GM23338 (cell line): ENCODE measurements at regions not wholly inside any gene's neighbourhood (a gene's known extent, or its start where the extent isn't known, plus 50 kb on each side); places are given as distances from the start of the nearest gene placed in this dataset.
A peak's percentile ranks its signal among the peaks of the same experiment; 100 is the strongest.

Experiments
- CREB1 ChIP-seq: fragments of 250-450 bp; sonication (Bioruptor Pico); IDR thresholded peaks from 2 replicates; pipeline ENCODE4 v1.5.0; 2020; ENCODE audit warnings: low read depth, mild to moderate bottlenecking, moderate library complexity
- EZH2 ChIP-seq: fragments of 200-600 bp; sonication (generic); IDR thresholded peaks from one replicate; pipeline ENCODE4 v1.8.0; 2017; ENCODE audit warnings: antibody characterized with exemption, mild to moderate bottlenecking, low read depth; ENCODE audit not compliant: unreplicated experiment
- EZH2phosphoT487 ChIP-seq: fragments of 200-600 bp; sonication (generic); IDR thresholded peaks from one replicate; pipeline ENCODE4 v1.8.1; 2018; ENCODE audit warnings: antibody characterized with exemption; ENCODE audit not compliant: unreplicated experiment
- JUNB ChIP-seq: IDR thresholded peaks from one replicate; pipeline ENCODE4 v1.6.1; 2016; ENCODE audit warnings: antibody characterized with exemption; ENCODE audit not compliant: unreplicated experiment
- NANOG ChIP-seq: IDR thresholded peaks from 2 replicates; pipeline ENCODE4 v1.6.1; 2016; ENCODE audit warnings: antibody characterized with exemption, borderline replicate concordance
- POLR2AphosphoS5 ChIP-seq: IDR thresholded peaks from 2 replicates; pipeline ENCODE4 v1.6.1; 2016; ENCODE audit warnings: antibody characterized with exemption, low read depth
- TF ChIP-seq, protein P1 (sequence below), 2 experiments: fragments of 200-600 bp in 1 of 2; sonication (generic) in 1 of 2; conservative IDR thresholded peaks; 2 replicates each; pipeline versions ENCODE4 v1.5.1 to v1.6.1; 2016 to 2017; ENCODE audit warnings: antibody characterized with exemption in 2 of 2, low read depth in 2 of 2, mild to moderate bottlenecking in 2 of 2, moderate library complexity in 1 of 2
- TF ChIP-seq, protein P2 (sequence below): IDR thresholded peaks from one replicate; pipeline ENCODE4 v1.6.1; 2018; ENCODE audit warnings: antibody characterized with exemption; ENCODE audit not compliant: unreplicated experiment

DNA sequence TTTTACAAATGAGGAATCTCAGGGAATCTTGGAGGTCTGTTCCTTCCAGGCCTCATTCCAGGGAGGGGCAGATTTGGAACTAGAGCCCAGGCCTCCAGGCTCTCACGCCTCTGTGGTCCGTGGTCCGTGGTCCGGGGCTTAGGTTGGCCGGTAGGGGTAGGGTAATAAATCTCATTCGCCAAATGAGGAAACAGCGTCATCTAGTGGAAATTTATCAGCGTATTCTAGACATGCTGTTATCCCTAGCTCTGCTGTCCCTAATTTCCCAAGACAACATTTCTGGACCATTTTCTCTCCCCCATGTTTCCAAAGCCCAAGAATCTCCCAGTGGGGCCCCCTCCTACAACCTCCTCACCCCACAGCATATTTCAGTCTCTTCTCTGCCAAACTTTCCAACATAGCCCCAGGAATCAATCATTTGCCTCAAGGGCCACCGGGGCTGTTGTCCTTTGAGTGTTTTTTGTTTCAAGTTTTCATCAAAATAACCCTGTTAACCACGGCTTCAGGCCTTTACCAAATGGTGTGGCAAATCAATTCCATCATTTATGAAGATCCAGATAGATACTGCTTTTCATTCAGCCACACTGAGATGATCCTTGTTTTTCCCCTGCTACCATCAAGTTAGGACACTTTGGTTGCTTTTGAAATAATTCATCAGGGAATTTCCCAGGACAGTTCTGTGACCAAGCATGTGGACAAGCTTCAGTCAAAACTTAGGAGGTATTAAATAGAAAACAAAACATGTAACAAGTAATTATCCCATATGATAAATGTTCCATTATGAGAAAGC lies 126.8 kb downstream of the ALDH8A1 start:
- TF ChIP-seq CREB1 (CRISPR knock-in tag) (no peak), JUNB (no peak), EZH2 (no peak), EZH2phosphoT487 (no peak), NANOG (no peak), POLR2AphosphoS5 (no peak)
- TF ChIP-seq, protein P1, sequence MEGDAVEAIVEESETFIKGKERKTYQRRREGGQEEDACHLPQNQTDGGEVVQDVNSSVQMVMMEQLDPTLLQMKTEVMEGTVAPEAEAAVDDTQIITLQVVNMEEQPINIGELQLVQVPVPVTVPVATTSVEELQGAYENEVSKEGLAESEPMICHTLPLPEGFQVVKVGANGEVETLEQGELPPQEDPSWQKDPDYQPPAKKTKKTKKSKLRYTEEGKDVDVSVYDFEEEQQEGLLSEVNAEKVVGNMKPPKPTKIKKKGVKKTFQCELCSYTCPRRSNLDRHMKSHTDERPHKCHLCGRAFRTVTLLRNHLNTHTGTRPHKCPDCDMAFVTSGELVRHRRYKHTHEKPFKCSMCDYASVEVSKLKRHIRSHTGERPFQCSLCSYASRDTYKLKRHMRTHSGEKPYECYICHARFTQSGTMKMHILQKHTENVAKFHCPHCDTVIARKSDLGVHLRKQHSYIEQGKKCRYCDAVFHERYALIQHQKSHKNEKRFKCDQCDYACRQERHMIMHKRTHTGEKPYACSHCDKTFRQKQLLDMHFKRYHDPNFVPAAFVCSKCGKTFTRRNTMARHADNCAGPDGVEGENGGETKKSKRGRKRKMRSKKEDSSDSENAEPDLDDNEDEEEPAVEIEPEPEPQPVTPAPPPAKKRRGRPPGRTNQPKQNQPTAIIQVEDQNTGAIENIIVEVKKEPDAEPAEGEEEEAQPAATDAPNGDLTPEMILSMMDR (conservative IDR thresholded peaks at IDR 0.05; ENCODE audit: low read depth in 2 of 2): peak; percentile 83 to 88
- TF ChIP-seq, protein P2, sequence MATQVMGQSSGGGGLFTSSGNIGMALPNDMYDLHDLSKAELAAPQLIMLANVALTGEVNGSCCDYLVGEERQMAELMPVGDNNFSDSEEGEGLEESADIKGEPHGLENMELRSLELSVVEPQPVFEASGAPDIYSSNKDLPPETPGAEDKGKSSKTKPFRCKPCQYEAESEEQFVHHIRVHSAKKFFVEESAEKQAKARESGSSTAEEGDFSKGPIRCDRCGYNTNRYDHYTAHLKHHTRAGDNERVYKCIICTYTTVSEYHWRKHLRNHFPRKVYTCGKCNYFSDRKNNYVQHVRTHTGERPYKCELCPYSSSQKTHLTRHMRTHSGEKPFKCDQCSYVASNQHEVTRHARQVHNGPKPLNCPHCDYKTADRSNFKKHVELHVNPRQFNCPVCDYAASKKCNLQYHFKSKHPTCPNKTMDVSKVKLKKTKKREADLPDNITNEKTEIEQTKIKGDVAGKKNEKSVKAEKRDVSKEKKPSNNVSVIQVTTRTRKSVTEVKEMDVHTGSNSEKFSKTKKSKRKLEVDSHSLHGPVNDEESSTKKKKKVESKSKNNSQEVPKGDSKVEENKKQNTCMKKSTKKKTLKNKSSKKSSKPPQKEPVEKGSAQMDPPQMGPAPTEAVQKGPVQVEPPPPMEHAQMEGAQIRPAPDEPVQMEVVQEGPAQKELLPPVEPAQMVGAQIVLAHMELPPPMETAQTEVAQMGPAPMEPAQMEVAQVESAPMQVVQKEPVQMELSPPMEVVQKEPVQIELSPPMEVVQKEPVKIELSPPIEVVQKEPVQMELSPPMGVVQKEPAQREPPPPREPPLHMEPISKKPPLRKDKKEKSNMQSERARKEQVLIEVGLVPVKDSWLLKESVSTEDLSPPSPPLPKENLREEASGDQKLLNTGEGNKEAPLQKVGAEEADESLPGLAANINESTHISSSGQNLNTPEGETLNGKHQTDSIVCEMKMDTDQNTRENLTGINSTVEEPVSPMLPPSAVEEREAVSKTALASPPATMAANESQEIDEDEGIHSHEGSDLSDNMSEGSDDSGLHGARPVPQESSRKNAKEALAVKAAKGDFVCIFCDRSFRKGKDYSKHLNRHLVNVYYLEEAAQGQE: no peak
